ENCODE measurements at regions not wholly inside any gene's neighbourhood (a gene's known extent, or its start where the extent isn't known, plus 50 kb on each side); places are given as distances from the start of the nearest gene placed in this dataset.

DNA sequence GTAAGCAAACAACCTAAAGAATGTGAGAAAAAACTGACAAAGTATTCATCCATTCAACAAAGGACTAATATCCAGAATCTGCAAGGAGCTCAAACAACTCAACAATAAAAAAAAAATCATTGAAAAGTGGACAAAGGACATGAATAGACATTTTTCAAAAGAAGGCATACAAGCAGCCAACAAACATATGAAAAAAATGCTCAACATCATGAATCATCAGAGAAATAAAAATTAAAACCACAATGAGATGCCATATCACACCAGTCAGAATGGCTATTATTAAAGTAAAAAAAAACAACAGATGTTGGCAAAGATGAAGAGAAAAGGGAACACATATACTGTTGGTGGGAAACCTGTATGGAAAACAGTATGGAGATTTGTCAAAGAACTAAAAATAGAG is 120.7 kb upstream of the ADGRL3 start:
- no peak for TF ChIP-seq EZH2 (IDR thresholded peaks at IDR 0.05; ENCODE audit: borderline replicate concordance, low read depth, low read length, poor library complexity, severe bottlenecking)
- TF ChIP-seq, protein P1, sequence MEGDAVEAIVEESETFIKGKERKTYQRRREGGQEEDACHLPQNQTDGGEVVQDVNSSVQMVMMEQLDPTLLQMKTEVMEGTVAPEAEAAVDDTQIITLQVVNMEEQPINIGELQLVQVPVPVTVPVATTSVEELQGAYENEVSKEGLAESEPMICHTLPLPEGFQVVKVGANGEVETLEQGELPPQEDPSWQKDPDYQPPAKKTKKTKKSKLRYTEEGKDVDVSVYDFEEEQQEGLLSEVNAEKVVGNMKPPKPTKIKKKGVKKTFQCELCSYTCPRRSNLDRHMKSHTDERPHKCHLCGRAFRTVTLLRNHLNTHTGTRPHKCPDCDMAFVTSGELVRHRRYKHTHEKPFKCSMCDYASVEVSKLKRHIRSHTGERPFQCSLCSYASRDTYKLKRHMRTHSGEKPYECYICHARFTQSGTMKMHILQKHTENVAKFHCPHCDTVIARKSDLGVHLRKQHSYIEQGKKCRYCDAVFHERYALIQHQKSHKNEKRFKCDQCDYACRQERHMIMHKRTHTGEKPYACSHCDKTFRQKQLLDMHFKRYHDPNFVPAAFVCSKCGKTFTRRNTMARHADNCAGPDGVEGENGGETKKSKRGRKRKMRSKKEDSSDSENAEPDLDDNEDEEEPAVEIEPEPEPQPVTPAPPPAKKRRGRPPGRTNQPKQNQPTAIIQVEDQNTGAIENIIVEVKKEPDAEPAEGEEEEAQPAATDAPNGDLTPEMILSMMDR (conservative IDR thresholded peaks at IDR 0.05; ENCODE audit: low read depth, low read length), result no peak
- CTCF ChIA-PET, result no interaction called here
- no peaks in the 10 kb centered on the region for H3K36me3 ChIP-seq (ENCODE audit: insufficient read depth, low read length, poor library complexity, severe bottlenecking)
- H3K27ac ChIP-seq (ENCODE audit: low read depth, low read length, poor library complexity, severe bottlenecking), result no peak overlapping the region
- H3K4me1 ChIP-seq (ENCODE audit: insufficient read depth, low read length, poor library complexity, severe bottlenecking), result no peaks in the 10 kb centered on the region
- no peak overlapping the region for H3K4me3 ChIP-seq (ENCODE audit: low read depth, low read length, poor library complexity, severe bottlenecking)
- POLR2A ChIA-PET (ENCODE audit: low non-redundant PET), result no interaction called here
- H3K9me3 ChIP-seq (ENCODE audit: low read depth, low read length, poor library complexity, severe bottlenecking), result no peaks in the 10 kb centered on the region
- BruUV-seq (replicated peaks), result no TSS peak
- H3K27me3 ChIP-seq (replicated peaks; ENCODE audit: insufficient read depth, low read depth, low read length, poor library complexity), result no peaks in the 10 kb centered on the region
- intact Hi-C loops (cut with micrococcal nuclease; ENCODE audit: unreplicated experiment), result no loop called here
- DNase-seq (ENCODE audit: low spot score), result no peak

DNA sequence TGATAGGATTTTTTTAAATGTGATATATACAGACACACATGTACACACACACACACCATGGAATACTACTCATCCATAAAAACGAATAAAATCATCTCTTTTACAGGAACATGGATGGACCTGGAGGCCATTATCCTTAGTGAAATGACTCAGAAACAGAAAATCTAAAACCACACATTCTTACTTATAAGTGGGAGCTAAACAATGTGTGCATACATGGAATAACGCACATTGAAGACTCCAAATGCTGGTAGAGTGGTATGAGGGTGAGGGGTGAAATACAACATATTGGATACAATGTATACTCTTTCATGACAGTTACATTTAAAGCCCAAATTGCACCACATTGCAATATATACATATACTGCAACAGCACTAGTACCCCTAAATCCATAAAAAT is 120.2 kb upstream of the ADGRL3 start:
- ChIA-PET CTCF (no interaction called here), POLR2A (ENCODE audit: low non-redundant PET) (no interaction called here)
- intact Hi-C loops (cut with micrococcal nuclease; ENCODE audit: unreplicated experiment), result no loop called here
- no peak overlapping the region for H3K4me3 ChIP-seq (ENCODE audit: low read depth, low read length, poor library complexity, severe bottlenecking)
- H3K27ac ChIP-seq (ENCODE audit: low read depth, low read length, poor library complexity, severe bottlenecking), result no peak overlapping the region
- no TSS peak for BruUV-seq (replicated peaks)
- no peak for TF ChIP-seq EZH2 (IDR thresholded peaks at IDR 0.05; ENCODE audit: borderline replicate concordance, low read depth, low read length, poor library complexity, severe bottlenecking)
- TF ChIP-seq, protein P1 (conservative IDR thresholded peaks at IDR 0.05; ENCODE audit: low read depth, low read length), result no peak
- DNase-seq (ENCODE audit: low spot score), result no peak
- H3K27me3 ChIP-seq (replicated peaks; ENCODE audit: insufficient read depth, low read depth, low read length, poor library complexity), result no peaks in the 10 kb centered on the region
- no peaks in the 10 kb centered on the region for H3K4me1 ChIP-seq (ENCODE audit: insufficient read depth, low read length, poor library complexity, severe bottlenecking)
- H3K9me3 ChIP-seq (ENCODE audit: low read depth, low read length, poor library complexity, severe bottlenecking), result no peaks in the 10 kb centered on the region
- no peaks in the 10 kb centered on the region for H3K36me3 ChIP-seq (ENCODE audit: insufficient read depth, low read length, poor library complexity, severe bottlenecking)

- no peaks in the 10 kb centered on the region for H3K9me3 ChIP-seq (ENCODE audit: low read depth, low read length, poor library complexity, severe bottlenecking)
- CTCF ChIA-PET, result no interaction called here
- H3K4me1 ChIP-seq (ENCODE audit: insufficient read depth, low read length, poor library complexity, severe bottlenecking), result no peaks in the 10 kb centered on the region
- H3K4me3 ChIP-seq (ENCODE audit: low read depth, low read length, poor library complexity, severe bottlenecking), result no peak overlapping the region
- H3K27ac ChIP-seq (ENCODE audit: low read depth, low read length, poor library complexity, severe bottlenecking), result no peak overlapping the region
- no peaks in the 10 kb centered on the region for H3K36me3 ChIP-seq (ENCODE audit: insufficient read depth, low read length, poor library complexity, severe bottlenecking)
- no TSS peak for BruUV-seq (replicated peaks)
- POLR2A ChIA-PET (ENCODE audit: low non-redundant PET), result no interaction called here
- no peaks in the 10 kb centered on the region for H3K27me3 ChIP-seq (replicated peaks; ENCODE audit: insufficient read depth, low read depth, low read length, poor library complexity)
- intact Hi-C loops (cut with micrococcal nuclease; ENCODE audit: unreplicated experiment), result no loop called here
- DNase-seq (ENCODE audit: low spot score), result no peak
- TF ChIP-seq EZH2 (IDR thresholded peaks at IDR 0.05; ENCODE audit: borderline replicate concordance, low read depth, low read length, poor library complexity, severe bottlenecking), result no peak
- TF ChIP-seq, protein P1 (conservative IDR thresholded peaks at IDR 0.05; ENCODE audit: low read depth, low read length), result no peak
These were observed 114.6 kb upstream of the ADGRL3 start for GRCh38 chr4:61085534-61085933.
